Thymus (tissue), 11 donors: ENCODE measurements at regions not wholly inside any gene's neighbourhood (a gene's known extent, or its start where the extent isn't known, plus 50 kb on each side); places are given as distances from the start of the nearest gene placed in this dataset.

Experiments
- DNase-seq, 9 donors: peaks; one replicate each; pipeline ENCODE4 v3.0.0-alpha.2; 2013; ENCODE audit warnings: low spot score in 9 of 9, low read depth in 6 of 9, missing footprints in 1 of 9
- H3K27ac ChIP-seq, 2 donors: one replicate each; pipeline ENCODE4 v1.5.1; 2013; ENCODE audit warnings: control low read depth in 1 of 2, low read depth in 1 of 2, low read length in 1 of 2, mild to moderate bottlenecking in 1 of 2, moderate library complexity in 1 of 2
- H3K27me3 ChIP-seq, 2 donors: one replicate each; pipeline ENCODE4 v1.5.1; 2013; ENCODE audit warnings: low read length in 1 of 2; ENCODE audit not compliant: control insufficient read depth in 2 of 2, insufficient read depth in 1 of 2
- H3K36me3 ChIP-seq, 2 donors: one replicate each; pipeline ENCODE4 v1.5.1; 2013; ENCODE audit warnings: low read length in 1 of 2, mild to moderate bottlenecking in 1 of 2, moderate library complexity in 1 of 2; ENCODE audit not compliant: control insufficient read depth in 2 of 2, insufficient read depth in 2 of 2
- H3K4me1 ChIP-seq, 2 donors: one replicate each; pipeline ENCODE4 v1.5.1; 2013; ENCODE audit warnings: low read length in 2 of 2; ENCODE audit not compliant: control insufficient read depth in 2 of 2, insufficient read depth in 2 of 2
- H3K4me3 ChIP-seq, 2 donors: one replicate each; pipeline ENCODE4 v1.5.1; 2013; ENCODE audit warnings: low read length in 2 of 2, control low read depth in 1 of 2, mild to moderate bottlenecking in 1 of 2
- H3K9me3 ChIP-seq, 2 donors: one replicate each; pipeline ENCODE4 v1.5.1; 2013; ENCODE audit warnings: low read length in 1 of 2, mild to moderate bottlenecking in 1 of 2; ENCODE audit not compliant: control insufficient read depth in 2 of 2, insufficient read depth in 1 of 2
- WGBS: extraction: QIAGEN DNeasy Blood & Tissue Kit; methylation state at CpG from one replicate; pipeline ENCODE4 v1.1.7; 2013; 5-methylcytosine and 5-hydroxymethylcytosine counted together
- donor health status: healthy.

DNA sequence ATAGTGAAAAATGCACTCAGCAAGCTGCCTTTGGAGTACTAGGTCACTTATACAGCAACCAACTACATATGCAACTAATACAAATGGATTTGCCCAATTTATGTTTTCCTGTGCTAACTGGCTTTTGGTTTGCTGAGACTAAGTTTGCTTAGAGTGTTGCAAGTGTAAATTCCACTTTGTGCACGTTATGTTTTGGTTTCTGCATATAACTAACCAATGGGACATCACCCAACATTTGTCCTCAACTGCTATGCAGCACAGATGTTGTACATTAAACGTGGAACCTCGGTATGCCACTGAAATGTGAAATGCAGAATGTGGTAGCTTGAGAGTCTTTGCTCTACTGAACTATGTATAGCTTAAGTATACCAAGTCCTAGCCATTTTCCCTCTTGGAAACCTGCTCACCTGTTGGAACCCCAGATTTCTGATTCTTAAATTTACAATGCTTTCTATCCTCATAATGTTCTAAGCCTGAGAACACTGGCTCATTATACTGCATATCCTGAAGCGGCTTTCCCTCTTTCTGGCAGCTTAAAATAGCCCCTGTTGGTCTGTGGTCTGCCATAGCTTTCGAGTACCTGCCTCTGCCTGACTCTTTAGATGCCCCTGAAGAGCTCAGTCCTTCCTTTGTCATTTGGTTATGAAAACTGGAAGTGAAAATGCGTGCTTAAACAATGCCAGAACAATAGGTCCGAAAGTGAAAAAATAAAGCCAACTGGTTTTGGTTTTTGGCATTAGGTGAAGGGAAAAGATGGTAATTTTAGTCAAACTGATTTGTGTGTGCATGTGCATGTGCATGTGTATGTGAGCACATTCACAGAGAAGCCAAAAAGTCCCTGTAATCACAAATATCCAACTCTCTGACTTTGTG, 158.0 kb downstream of the SH2D1A start:
- Histone ChIP-seq H3K27ac (no peak overlapping the region), H3K9me3 (no peaks in the 10 kb centered on the region), H3K27me3 (no peaks in the 10 kb centered on the region), H3K36me3 (no peaks in the 10 kb centered on the region), H3K4me3 (no peak overlapping the region), H3K4me1 (peaks cover 4 to 6% of the 10 kb centered on the region in 2 donors)
- DNase-seq, result no peak
- WGBS, result 87% methylated on average over 7 of the region's 7 CpGs

DNA sequence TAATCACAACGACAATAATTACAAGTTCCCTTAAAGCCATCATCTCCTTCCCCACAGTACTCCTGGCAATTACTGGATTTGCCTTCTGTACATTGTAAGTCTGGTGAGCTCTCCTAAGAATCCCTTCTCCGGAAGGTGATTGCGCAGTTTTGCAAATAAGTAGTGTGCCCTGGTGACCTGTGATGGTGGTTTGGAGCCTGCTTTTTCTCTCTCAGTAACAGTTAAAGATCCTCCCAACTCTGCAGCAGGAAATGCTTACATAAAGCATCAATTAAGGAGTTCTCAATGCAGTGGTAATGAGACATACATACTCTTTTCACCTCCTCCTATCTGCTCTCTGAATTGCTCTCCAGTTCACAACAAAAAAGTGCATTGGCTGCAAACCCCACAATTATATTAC, 159.7 kb downstream of the SH2D1A start:
- no peak overlapping the region for H3K4me3 ChIP-seq

DNA sequence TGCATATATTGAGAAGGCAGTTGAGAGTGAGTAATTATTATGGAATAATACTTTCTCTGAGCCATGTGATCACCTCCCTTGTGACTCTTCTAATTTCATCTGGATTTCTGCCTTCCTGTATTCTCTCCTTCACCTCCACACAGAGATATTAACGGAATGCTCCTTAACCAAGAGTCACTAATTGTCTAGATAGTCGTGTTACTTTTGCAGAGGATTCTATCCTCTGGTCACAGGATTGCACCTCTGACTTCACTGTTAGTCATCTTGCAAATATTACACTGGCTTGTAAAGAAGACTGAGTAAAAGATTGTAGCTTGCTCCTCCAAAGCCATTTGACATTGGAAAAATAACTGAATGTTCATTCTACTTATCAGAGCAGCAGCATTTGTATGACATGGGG, 160.9 kb downstream of the SH2D1A start:
- Histone ChIP-seq H3K36me3 (no peaks in the 10 kb centered on the region), H3K4me1 (no peaks in the 10 kb centered on the region), H3K9me3 (no peaks in the 10 kb centered on the region), H3K4me3 (no peak overlapping the region), H3K27me3 (no peaks in the 10 kb centered on the region), H3K27ac (no peak overlapping the region)
- DNase-seq, result no peak
- WGBS, result 90% methylated on average over 2 of the region's 2 CpGs

More for the DNA sequence above, 159.7 kb downstream of the SH2D1A start:
- H3K27ac ChIP-seq, result no peak overlapping the region
- no peaks in the 10 kb centered on the region for H3K9me3 ChIP-seq
- DNase-seq, result no peak
- WGBS, result 87% methylated on average over 3 of the region's 3 CpGs
- peaks cover 4% of the 10 kb centered on the region in 2 donors for H3K4me1 ChIP-seq
- no peaks in the 10 kb centered on the region for H3K36me3 ChIP-seq
- no peaks in the 10 kb centered on the region for H3K27me3 ChIP-seq

DNA sequence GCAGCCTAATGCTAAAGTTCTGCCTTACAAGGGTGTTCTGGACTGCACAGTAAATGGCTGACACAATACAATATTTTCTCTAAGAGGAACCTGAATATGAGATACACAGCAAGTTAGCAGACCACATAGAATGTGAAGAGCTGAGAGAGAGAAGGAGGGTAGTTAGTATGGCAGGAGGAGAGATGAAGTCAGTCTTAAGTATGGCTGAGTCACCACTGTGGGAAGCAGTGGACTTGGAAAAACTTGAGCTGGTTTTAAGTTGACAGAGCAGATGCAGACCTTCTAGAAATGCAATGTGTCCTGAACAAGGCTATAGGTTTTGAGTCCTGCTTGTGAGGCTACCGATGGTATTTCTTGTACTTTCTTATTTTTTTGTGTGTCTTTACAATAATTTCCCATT, 172.5 kb downstream of the SH2D1A start:
- no peak for DNase-seq
- WGBS, result 97% methylated on average over 1 of the region's 1 CpG
- Histone ChIP-seq H3K4me1 (no peaks in the 10 kb centered on the region), H3K36me3 (no peaks in the 10 kb centered on the region), H3K9me3 (no peaks in the 10 kb centered on the region), H3K27ac (no peak overlapping the region), H3K27me3 (no peaks in the 10 kb centered on the region), H3K4me3 (no peak overlapping the region)

DNA sequence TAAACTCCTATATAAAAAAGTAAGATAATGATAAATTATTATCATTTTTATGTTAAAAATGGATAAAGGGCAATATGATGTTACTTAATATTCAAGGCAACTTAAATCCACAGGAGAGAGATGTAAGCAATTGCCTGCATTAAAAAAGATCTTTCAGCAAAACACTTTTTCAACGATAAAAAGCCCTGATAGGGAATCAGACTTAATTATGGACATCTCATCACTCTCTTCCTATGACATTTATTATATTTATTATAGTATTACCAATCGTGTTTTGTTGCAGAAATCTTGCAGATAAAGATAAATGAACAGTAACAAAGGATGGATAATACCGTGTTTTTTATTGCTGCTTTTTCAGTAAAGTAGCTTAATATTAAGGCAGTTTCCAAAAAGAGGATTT, 178.5 kb downstream of the SH2D1A start:
- no peak overlapping the region for H3K27ac ChIP-seq
- H3K9me3 ChIP-seq, result no peaks in the 10 kb centered on the region
- H3K4me3 ChIP-seq, result no peak overlapping the region
- DNase-seq, result no peak
- H3K4me1 ChIP-seq, result no peaks in the 10 kb centered on the region
- no peaks in the 10 kb centered on the region for H3K27me3 ChIP-seq
- no peaks in the 10 kb centered on the region for H3K36me3 ChIP-seq
- 97% methylated on average over 3 of the region's 3 CpGs for WGBS

DNA sequence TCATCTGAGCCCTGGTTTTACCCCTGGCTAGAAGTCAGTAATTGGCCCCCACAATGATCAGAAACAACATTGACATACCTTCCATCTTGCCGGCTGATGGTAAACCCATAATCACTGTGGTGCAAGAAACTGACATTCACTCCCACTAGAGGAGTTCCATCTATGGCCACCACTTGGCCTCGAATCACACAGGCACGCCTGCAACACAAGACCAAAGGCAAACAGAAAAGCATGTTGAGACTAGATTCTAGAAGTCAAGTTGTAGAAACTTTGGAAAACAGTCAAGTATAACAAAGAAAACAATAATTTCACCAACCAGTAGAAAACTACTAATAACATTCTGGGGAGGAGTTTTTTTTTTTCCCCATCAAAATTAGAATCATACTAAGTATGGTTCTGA, 183.4 kb downstream of the SH2D1A start:
- H3K4me1 ChIP-seq, result peaks cover 0 to 2% of the 10 kb centered on the region in 2 donors
- DNase-seq, result no peak
- WGBS, result 94% methylated on average over 3 of the region's 3 CpGs
- no peak overlapping the region for H3K27ac ChIP-seq
- no peak overlapping the region for H3K4me3 ChIP-seq
- no peaks in the 10 kb centered on the region for H3K36me3 ChIP-seq
- no peaks in the 10 kb centered on the region for H3K27me3 ChIP-seq
- no peaks in the 10 kb centered on the region for H3K9me3 ChIP-seq

DNA sequence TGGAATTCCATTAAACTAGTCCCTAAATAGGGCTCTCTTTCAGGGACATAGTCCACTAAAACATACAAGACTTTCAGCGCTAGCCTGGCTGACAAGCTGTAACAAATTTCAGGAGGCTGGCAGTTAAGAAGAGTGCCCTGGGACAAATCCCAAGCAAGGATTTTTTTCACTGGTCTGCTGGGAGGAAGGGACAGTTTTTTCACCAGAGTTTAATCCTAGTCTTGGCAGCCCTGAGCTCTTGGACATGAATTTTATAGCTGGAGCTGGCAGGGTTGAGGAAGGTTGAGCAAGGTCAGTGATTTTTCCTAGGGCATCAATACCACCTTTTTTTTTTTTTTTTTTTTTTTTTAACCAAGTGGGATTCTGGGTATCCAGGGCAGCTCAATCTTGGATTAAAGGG, 184.4 kb downstream of the SH2D1A start:
- Histone ChIP-seq H3K27ac (no peak overlapping the region), H3K27me3 (no peaks in the 10 kb centered on the region), H3K9me3 (no peaks in the 10 kb centered on the region), H3K36me3 (no peaks in the 10 kb centered on the region), H3K4me3 (no peak overlapping the region), H3K4me1 (peaks cover 0 to 2% of the 10 kb centered on the region in 2 donors)
- no peak for DNase-seq
- 98% methylated on average over 1 of the region's 1 CpG for WGBS

DNA sequence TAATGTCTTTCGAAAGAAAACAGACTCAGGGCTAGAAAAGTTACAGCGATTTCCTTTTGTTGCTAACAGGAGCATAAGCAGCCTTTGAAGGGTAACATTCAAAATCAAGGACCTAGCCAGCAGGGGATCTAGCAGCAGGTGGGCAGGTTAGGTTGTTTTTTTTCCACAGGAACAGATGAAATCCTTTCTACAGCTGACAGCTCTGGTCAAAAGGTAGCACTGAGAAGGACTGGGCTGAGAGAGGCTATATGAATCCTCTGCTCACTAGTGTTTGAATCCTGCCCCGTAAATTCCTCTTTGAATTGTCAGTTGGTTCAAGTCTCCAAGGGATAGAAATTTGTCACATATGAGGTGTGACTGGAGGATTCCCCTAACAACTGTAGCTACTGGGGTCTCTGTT, 188.2 kb downstream of the SH2D1A start:
- peak in 2 of 9 donors; percentile 19 to 36 for DNase-seq
- Histone ChIP-seq H3K4me1 (peaks cover 0 to 2% of the 10 kb centered on the region in 2 donors), H3K9me3 (no peaks in the 10 kb centered on the region), H3K4me3 (no peak overlapping the region), H3K27me3 (no peaks in the 10 kb centered on the region), H3K27ac (no peak overlapping the region), H3K36me3 (no peaks in the 10 kb centered on the region)
- WGBS, result 32% methylated on average over 3 of the region's 3 CpGs

GRCh38 chrX:124540474-124540873, 194.1 kb downstream of the SH2D1A start:
- no peaks in the 10 kb centered on the region for H3K27me3 ChIP-seq
- no peaks in the 10 kb centered on the region for H3K4me1 ChIP-seq
- no peaks in the 10 kb centered on the region for H3K36me3 ChIP-seq
- DNase-seq, result no peak
- no peaks in the 10 kb centered on the region for H3K9me3 ChIP-seq
- WGBS, result 98% methylated on average over 5 of the region's 5 CpGs
- H3K27ac ChIP-seq, result no peak overlapping the region
- no peak overlapping the region for H3K4me3 ChIP-seq
